SKM-1 treated with dmso at 0.1 percent for 144 hours (cell line): ENCODE measurements at regions not wholly inside any gene's neighbourhood (a gene's known extent, or its start where the extent isn't known, plus 50 kb on each side); places are given as distances from the start of the nearest gene placed in this dataset.

Source experiments
- DNase-seq: peaks from one replicate; lab custom pipeline; 2025; ENCODE audit not compliant: unreplicated experiment; lab: John Stamatoyannopoulos, UW

DNA sequence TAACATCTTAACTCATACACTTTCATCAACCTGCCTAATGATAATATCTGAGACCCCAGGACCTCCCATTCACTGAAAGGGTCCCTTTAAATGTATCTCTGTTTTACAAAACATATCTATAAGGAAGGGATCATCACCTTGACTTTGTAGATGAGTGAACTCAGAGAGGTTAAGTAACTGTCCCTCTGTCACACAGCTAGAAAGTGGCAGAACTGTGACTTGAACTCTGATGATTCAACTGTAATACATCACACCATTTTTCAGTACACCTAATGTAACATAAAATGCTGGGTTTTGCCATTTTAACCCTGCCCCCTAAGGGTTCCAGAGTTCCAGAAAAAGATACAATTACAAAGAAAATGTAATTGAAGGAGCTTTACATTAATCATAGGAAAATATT lies 234.6 kb downstream of the ZEB2 start:
- no peak for DNase-seq

DNA sequence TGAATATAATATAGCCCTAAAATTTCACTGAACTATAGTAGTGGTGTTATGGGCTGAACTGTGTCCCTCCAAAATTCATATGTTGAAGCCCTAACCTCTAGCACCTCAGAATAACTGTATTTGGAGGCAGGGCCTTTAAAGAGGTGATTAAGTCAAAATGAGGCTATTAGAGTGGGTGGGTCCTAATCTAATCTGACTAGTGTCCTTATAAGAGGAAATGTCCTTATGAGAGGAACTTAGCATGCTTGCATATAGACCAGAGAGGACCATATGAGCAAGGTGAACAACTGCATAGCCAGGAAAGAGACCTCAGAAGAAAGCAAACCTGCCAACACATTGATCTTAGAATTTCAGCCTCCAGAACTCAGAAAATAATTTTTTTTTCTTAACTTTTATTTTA lies 238.4 kb downstream of the ZEB2 start:
- no peak for DNase-seq

DNA sequence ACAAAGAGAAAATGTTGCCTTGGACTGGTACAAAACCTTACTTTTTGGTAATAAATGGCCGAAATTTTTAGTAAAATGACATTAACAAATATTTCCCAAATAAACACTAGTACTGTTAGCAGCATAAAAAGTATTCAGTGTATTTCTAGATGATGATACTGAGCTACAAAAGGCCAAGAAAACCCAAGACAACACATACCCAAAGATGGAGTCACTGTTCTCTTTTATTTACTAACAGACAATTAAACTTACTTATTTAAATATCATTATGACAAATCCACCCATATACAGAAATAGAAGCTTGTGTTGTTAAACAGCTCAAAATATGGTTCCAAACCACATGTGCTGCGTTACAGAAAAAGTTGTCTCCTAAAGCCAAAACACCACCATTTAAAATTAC lies 239.9 kb downstream of the ZEB2 start:
- no peak for DNase-seq

DNA sequence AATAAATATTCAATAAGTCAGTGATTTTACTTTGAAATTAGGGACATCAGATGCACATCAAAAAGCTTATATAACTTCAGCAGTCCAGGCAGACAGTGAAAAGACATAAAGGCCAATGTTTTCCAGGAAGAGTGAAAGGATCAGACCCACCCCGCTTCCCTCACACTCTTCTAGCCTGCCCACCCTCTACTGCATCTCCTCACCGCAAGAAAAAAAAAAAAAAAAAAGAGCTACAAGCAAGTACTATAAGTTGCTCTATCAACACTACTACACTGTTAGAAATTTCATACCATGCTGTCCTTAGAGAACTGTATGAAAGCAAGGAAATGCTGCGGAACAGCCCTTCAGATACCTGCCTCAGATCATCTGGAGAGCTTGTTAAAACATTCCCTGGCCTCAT lies 240.8 kb downstream of the ZEB2 start:
- DNase-seq: no peak

DNA sequence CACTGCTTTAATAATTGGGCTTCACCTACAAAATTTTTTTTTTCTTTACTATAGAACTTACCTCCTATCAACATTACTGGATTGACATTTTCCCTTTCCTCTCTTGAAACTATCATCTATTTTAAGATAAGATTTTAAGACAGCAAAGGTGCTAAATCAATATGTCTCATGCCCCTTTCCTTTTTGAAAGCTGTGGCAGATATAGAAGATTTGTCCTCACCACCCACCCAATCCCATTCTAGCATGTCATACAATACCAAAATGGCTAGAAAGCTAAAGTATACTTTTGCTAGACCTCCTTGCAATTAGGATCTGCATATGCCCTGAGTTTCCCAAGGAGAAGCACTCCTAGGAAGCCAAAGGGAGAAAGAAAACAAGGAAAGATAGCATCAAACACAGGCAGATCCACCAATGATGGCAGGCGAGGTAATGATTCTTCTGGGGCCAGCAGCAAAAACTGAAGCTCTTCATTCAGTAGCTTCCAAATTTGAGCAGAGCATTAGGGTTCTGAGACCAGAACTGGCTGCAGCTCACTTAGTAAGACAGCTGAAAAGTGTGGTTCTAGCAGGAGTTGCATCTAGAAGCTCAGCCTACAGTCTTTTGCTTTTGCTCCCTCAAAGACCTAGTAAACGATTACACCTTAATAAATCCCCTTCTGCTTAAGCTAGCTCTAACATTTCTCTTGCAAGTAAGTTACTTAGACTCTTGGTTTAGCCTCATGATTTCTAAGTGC lies 242.1 kb downstream of the ZEB2 start:
- DNase-seq: no peak

DNA sequence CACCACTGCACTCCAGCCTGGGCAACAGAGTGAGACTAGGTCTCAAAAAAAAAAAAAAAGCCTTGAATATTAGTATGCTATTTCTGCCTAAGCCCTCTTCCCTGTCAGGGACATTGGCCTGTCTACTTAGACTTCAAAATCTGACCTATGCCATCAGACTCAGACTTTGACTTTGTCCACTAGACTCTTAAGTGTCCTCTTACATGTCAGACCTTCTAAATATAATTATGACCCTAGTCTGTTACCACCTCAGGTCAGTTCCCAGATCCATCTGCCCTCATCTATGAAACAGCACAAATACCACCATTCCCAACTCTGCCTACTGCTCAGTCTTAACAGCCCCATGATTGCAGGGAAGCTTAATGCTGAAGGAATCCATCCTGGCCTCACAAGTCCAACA lies 244.6 kb downstream of the ZEB2 start:
- no peak for DNase-seq

DNA sequence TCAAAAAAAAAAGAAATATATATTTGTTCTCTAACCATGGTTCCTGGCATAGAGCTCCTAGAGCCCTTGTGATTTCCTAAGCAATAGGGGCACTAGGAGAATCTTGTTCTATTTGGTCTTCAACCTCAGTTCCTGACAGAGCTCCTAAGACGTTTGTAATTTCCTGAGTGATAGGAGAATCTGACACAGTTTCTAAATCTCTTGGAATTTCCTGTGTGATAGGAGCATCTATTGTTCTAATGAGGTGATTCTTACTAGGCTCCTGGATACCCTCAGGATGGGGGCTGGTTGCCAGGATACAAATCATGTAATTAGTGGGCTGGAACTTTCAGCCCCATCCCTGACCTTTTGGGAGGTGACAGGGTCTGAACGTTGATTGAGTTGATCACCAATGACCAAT lies 245.8 kb downstream of the ZEB2 start:
- no peak for DNase-seq

DNA sequence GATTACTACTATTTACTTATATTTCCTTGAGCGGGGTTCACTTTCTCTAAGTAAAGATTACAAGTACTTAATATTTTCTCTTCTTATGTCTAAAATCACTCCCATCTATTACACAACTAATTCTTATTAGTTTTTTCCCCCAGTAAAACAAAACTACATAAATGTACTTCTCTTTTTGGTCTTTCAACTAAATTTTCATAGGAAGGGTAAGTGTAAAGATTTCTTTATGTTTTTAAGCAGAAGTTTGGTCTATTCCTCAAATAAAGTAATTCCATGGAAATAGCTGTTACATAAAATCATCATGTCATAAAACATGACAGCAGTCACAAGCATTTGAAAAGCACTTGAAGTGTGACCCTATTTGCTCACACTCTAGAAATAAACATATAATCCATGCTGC lies 249.0 kb downstream of the ZEB2 start:
- DNase-seq: no peak

DNA sequence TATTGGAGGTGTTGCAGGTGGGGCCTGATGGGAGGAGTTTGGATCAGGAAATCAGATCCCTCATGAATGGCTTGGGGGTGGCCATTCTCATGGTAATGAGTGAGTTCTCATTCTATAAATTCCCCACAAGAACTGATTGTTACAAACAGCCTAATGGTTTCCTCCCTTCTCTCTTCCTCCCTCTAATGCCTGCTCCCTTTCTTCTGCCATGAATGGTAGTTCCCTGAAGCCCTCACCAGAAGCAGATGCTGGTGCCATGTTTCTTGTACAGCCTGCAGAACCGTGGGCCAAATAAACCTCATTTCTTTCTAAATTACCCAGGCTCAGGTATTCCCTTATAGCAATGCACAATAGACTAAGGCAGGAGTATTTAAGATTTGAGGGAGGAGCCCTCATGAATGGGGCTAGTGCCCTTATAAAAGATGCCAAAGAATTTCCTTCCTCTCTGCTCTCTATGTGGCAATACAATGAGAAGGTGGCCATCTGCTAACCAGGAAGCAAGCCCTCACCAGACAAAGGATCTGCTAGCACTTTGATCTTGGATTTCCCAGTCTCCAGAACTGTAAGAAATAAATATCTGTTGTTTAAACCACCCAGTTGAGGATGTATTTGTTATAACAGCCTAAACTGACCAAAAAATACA lies 251.8 kb downstream of the ZEB2 start:
- DNase-seq: no peak

DNA sequence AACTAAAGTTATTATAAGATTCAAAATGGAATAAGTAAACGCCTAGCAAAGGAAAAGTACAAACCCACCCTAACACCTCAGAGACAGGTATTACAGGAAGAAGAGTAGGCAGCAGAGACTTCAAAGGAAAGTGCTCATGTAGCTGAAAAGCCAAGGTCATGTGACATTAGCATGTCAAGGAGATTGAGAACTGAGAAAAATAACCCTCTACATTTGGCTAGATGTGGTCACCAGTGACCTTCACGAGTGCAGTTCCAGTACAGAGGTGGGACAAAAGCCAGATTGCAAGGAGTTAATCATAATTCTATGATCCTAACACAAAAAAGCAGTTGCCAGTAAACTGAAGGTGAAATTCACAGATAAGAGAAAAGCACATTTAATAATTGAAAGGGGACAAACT lies 252.7 kb downstream of the ZEB2 start:
- DNase-seq: no peak

DNA sequence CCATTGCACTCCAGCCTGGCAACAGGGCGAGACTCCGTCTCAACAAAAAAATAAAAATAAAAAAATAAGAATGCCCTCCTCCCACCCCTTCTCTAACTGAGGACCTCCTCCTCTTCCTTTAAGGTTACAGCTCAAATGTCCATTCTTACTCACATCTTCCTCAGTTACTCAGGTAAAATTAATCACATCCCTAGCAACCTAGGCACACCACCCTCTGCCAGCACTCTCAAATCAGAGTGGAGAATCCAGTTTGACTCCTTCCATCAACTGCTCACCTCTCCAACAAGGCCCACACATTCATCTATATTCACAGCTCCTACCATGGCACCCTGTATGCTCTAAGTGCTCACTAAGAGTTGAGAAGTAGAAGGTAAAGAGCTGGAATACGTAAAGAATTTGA lies 254.3 kb downstream of the ZEB2 start:
- no peak for DNase-seq

DNA sequence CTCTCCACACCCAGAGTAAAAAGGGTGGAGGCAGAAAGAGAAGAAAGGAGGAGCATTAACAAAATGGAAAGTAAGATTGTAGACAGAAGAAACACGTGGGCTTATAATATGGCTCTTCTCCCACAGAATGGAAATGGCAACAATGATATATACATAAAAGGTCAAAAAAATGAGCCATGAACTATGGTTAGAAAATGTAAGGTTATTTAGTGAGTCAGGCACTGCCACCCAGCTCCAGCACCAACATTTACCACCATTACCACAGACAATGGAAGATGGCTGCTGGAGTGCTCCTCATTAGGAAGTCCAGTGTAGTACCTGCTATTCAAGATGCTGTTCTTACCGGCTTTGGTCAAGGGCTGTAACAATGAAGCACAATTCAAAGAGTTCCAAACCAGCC lies 258.0 kb downstream of the ZEB2 start:
- DNase-seq: no peak

DNA sequence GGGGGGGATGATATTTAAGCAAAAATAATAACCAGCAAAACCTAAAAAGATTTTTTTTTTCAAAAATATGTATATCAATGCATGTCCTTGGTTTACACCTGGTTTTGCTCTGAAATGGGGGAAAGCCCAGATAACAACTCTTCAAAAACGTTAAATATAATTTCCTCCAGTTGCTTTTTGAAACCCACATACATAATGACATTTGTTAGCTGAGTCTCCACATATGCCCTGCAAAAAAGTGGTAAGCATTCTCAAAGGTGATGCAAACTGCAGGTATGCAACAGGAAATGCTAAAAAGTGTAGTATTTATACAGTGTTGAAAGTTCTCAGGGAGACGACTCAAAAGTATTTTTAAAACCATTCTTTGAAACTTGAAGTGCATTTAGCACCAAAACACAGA lies 258.6 kb downstream of the ZEB2 start:
- DNase-seq: no peak

DNA sequence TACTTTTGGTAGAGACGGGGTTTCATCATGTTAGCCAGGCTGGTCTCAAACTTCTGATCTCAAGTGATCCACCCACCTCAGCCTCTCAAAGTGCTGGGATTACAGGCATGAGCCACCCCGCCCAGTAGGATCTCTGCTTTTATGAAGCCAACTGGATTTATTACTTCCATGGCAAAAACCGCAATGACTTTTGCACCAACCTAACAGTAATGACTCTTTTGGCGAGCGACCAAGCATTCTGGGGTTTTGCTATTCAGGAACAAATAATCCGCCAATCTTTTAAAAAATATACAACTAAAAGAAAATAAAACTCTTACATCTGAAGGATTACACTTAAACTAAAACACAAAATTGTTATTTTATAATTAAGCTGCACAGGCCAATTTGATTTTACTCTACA lies 260.6 kb downstream of the ZEB2 start:
- no peak for DNase-seq

DNA sequence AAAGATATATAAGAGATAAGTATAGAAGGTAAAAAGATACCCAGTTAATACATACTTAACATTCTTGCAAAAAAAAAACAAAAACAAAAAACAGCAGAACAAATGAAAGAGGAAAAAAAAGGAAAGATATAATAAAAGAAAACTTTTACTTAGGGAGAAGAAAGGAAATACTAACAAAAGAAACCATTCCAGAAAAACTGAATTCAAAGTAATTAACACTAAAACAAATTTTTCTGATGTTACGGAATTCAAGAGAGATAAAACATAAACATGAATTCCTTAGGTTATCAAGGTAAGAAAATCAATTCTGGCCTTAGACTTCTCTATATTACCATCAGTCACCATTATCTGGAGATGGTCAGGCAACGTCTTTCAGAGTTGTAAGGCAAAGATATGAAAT lies 261.8 kb downstream of the ZEB2 start:
- no peak for DNase-seq

DNA sequence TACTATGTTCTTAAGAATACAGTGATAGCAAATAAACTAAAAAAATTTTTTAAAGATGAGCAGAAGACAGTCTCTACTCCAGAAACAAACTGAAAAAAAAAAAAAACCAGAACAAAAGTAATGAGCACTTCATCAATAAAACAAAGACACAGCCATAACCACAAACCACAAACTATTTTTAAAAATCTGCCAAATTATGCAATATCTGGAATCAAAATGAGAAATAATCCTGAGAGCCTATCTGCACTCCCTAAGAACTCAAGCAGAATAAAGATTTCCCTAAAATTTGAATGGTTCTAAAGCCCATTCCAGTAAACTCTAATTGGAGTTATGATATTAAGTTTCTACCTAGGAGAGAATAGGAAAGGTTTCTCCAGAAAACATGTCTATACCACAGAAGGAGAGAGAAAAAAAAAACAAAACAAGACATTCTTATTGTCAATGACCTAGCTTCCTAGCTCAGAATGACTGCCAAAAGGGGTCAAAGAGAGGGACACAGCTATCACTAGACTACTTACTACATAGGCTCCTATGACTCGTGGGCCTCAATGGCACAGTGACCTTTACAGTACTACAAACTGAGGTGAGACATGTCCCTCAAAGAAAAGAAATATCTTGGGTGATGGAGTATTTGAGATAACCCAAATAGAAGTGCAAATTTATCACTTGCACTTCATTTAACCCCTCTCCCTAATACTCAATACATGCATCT lies 262.8 kb downstream of the ZEB2 start:
- no peak for DNase-seq

DNA sequence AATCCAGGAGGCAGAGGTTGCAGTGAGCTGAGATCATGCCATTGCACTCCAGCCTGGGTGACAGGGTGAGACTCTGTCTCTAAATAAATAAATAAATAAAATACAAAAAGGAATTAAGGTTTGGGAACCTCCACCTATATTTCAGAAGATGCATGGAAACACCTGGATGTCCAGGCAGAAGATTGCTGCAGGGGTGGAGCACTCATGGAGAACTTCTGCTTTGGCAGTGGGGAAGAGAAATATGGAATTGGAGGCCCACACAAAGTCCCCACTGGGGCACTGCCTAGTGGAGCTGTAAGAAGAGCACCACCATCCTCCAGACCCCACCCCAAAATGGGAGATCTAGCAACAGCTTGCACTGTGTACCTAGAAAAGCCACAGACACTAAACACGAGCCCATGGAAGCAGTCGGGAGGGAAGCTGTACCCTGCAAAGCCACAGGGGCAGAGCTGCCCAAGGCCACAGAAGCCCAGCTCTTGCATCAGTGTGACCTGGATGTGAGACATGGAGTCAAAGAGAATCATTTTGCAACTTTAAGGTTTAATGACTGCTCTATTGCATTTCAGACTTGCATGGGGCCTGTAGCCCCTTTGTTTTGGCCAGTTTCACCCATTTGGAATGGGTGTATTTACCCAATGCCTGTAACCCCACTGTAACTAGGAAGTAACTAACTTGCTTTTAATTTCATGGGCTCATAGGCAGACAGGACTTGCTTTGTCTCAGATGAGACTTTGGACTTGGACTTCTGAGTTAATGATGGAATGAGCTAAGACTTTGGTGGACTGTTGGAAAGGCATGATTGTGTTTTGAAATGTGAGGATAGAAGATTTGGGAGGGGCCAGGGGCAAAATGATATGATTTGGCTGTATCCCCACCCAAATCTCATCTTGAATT lies 265.3 kb downstream of the ZEB2 start:
- no peak for DNase-seq

DNA sequence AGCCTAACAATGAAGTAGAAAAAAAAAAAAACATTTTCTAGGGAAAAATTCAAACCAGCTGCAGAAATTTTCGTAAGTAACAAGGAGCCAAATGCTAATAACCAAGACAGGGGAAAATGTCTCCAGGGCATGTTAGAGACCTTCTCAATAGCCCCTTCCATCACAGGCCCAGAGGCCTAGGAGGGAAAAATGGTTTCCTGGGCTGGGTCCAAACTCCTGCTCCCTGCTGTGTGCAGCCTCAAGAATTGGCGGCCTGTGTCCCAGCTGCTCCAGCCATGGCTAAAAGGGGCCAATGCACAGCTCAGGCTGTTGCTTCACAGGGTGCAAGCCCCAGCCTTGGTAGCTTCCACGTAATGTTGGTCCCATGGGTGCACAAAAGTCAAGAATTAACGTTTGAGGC lies 266.2 kb downstream of the ZEB2 start:
- DNase-seq: no peak

DNA sequence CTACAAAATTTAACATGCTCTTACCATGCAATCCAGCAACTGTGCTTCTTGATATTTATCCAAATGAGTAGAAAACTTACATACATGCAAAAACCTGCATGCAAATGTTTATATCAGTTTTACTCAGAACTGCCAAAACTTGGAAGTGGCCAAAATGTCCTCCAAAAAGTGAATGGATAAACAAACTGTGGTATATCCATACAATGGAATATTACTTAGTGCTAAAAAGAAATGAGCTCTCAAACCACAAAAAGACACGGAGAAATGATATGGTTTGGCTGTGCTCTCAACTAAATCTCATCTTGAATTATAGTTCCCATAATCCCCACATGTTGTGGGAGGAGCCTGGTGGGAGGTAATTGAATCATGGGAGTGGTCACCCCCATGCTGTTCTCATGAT lies 267.2 kb downstream of the ZEB2 start:
- no peak for DNase-seq

DNA sequence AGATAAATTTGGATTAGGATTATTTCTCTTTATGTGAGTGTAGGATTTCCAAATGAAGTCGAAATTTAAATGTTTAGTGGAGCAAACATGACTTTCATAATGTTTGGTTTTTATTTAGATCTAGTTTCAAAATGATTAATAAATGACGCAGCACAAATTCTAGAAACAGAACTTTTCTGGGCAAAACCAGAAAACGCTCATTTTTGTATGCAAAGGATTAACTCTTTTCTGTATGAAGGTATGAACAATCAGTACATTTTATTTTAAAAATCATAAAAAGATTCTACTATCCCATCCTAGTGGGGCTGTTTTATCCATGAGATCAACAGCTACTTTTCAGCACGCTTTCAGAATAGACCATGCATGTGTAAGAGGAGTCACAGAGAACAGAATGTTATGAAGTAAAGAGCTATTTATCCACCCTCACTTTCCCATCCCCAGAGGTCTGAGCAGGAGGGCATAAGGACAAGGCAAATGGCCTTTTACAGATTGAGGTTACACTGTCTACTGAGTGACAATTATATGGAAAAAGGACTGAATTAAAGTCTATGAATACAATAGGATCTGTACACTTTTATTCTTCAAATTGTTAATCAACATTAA lies 270.8 kb downstream of the ZEB2 start:
- no peak for DNase-seq
